Hepatocyte (in vitro differentiated cells): ENCODE measurements at regions not wholly inside any gene's neighbourhood (a gene's known extent, or its start where the extent isn't known, plus 50 kb on each side); places are given as distances from the start of the nearest gene placed in this dataset.

Experiments used
- EZH2 ChIP-seq: fragments of 200-600 bp; sonication (generic); IDR thresholded peaks from 2 replicates; pipeline ENCODE4 v1.6.1; 2016; ENCODE audit warnings: antibody characterized with exemption, mild to moderate bottlenecking, borderline replicate concordance
- EZH2phosphoT487 ChIP-seq: fragments of 200-600 bp; sonication (generic); IDR thresholded peaks from one replicate; pipeline ENCODE4 v1.6.1; 2018; ENCODE audit warnings: antibody characterized with exemption, mild to moderate bottlenecking, low read depth, moderate library complexity; ENCODE audit not compliant: unreplicated experiment, severe bottlenecking
- TF ChIP-seq, protein P1 (sequence below): fragments of 200-600 bp; sonication (generic); IDR thresholded peaks from 2 replicates; pipeline ENCODE4 v1.5.1; 2016; ENCODE audit warnings: antibody characterized with exemption, mild to moderate bottlenecking; ENCODE audit not compliant: poor library complexity

DNA sequence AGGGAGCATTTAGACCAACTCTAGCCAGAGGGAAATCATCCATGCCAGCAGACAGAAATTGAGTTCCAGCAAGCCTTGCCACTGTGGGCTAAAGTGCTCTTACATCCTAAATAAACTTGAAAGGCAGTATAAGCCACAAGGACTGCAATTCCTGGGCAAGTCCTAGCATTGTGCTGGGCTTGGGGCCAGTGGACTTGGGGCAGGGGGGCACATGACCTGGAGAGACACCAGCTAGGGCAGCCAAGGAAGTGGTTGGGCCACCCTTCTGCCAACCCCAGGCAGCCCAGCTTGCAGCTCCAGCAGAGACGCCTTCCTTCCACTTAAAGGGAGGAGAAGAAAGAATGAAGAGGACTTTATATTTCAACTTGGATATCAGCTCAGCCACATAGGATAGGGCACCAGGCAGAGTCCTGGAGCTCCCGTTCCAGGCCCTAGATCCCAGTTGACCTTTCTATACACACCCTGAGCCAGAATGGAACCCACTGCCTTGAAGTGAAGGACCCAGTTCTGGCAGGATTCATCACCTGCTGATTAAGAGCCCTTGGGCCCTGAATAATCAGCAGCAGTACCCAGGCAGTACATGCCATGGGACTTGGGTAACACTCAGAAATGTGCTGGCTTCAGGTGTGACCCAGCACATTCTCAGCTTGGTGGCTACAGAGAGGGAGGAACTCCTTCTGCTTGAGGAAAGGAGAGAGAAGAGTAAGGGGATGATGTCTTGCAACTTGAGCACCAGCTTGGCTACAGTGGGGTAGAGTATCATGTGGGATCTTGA is 153.0 kb downstream of the GNAI1 start:
- TF ChIP-seq, protein P1, sequence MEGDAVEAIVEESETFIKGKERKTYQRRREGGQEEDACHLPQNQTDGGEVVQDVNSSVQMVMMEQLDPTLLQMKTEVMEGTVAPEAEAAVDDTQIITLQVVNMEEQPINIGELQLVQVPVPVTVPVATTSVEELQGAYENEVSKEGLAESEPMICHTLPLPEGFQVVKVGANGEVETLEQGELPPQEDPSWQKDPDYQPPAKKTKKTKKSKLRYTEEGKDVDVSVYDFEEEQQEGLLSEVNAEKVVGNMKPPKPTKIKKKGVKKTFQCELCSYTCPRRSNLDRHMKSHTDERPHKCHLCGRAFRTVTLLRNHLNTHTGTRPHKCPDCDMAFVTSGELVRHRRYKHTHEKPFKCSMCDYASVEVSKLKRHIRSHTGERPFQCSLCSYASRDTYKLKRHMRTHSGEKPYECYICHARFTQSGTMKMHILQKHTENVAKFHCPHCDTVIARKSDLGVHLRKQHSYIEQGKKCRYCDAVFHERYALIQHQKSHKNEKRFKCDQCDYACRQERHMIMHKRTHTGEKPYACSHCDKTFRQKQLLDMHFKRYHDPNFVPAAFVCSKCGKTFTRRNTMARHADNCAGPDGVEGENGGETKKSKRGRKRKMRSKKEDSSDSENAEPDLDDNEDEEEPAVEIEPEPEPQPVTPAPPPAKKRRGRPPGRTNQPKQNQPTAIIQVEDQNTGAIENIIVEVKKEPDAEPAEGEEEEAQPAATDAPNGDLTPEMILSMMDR: no peak
- TF ChIP-seq EZH2phosphoT487: no peak
- no peak for TF ChIP-seq EZH2
